Activated CD4-positive, alpha-beta T cell treated with anti-CD3 and anti-CD28 coated beads for 1 hour (primary cell): ENCODE measurements at regions not wholly inside any gene's neighbourhood (a gene's known extent, or its start where the extent isn't known, plus 50 kb on each side); places are given as distances from the start of the nearest gene placed in this dataset.
A peak's percentile ranks its signal among the peaks of the same experiment; 100 is the strongest.
"Not testable (repeated sequence)": the region's sequence is repeated elsewhere in the genome, so short reads cannot be mapped to it uniquely, and the experiment has no call there.

Experiments used
- DNase-seq: peaks from one replicate; pipeline ENCODE4 v3.0.0-alpha.2; 2020

DNA sequence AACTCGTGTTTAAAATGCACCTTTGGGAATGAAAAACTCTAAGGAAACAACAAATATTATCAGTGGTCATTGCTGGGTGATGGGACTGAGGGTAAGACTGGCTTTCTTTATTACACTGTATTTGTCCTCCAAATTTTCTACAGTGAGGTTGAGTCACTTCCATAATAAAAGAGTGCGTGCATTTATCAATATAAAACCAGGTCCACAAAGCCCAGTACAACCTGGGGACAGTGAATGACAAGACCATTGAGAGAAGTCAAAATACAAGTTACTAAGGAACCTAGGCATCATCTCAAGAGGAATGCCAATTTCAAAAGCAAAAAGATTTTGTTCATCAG is 76.4 kb downstream of the MAGED4 start:
- no peak for DNase-seq

DNA sequence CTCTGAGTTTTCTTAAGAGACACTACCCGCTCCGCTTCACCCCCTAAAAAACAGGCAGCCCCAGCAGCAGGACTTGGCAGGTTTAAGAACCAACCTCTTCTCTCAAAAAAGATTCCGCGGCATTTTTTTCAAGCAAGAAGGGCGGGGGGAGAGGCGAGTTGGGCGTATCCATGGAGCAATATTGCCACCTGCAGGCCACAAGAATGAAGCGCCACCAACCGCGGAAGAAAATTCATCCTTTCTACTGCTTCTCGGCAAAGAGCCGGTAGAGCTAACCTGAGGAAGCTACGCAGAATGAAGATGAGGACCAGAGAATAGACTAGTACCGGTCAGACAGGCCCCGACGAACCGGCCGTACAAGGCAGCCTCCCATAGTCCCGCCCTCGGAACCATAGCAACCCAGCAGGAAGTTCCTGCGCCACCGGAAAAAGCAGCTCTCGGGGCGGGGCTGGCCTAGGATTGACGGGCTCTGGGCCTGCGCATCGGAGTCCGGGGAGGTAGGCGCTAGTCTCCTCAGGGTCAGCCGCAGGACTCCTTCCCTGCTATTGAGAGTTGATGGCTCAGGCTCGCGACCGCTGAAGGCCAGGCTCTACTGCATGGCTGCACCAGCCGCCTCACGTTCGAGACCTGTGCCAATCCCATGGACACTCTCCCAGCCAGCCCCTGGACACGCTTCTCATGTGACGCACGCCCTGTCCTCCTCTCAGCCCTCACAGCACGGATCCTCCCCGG is 76.9 kb downstream of the MAGED4 start:
- DNase-seq = peak; percentile 79

DNA sequence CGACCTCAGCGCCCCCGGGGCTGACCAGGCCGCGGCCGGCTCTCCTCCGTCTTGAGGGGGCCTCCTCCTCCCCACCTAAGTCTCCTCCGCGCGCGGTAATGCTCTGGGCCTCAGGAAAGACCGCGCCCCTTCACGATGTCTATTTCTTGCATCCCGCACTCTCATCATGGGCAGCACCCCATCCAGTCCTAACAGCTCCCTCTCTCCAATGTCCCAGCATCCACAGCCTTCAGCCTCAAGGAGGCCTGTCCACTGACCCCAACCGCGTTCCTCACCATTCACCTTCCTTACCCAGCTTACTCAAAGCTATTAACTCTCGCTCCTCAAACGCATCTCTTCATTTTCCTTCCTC is 77.5 kb downstream of the MAGED4 start:
- DNase-seq = no peak

DNA sequence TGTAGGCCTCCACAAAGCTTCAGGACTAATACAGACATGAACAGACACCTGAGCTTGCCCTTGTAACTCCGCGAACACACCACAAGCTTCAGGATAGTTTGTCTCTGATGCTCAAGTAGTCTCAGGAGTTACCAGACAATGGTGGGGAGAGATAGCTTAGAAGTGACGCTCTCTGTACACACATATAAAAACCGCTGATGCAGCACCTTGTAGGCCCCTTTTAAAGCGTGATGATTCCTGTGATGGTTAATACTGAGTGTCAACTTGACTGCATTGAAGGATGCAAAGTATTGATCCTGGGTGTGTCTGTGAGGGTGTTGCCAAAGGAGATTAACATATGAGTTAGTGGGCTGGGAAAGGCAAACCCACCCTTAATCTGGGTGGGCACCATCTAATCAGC is 78.7 kb downstream of the MAGED4 start:
- DNase-seq = no peak

DNA sequence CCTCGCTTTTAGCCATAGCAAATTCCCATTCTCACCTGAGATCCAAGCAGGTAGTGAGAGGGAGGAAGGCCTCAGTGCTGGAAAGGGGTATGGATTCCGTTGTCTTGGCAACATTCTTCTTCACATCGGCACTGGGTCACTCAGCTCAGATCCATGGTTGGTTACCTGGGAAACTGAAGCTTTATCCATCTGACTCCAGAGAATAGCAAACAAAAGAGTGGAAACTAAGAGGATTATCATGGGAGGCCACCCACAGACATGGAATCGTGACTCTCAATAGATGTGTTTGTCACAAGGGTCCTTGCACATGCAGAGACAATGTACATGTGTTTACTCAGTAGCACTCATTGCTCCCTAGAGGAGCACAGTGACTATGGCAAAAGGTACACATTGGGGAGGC is 81.0 kb downstream of the MAGED4 start:
- DNase-seq = no peak

DNA sequence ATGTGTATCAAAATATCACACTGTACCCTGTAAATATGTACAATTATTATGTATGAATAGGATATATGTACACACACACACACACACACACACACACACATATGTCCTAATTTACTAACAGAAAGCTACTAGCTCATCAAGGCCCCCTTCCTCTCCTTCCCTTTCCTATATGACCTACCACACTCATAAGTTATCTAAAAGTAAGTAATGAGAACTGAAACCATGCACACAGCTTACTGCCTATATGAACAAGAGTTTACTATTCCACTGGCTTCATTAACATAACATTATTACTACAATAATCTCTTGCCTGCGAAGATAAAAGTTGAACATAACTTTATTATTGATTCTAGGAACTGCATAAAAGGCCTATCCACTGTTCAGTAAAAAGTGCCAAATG is 83.8 kb downstream of the MAGED4 start:
- not testable (repeated sequence) for DNase-seq

DNA sequence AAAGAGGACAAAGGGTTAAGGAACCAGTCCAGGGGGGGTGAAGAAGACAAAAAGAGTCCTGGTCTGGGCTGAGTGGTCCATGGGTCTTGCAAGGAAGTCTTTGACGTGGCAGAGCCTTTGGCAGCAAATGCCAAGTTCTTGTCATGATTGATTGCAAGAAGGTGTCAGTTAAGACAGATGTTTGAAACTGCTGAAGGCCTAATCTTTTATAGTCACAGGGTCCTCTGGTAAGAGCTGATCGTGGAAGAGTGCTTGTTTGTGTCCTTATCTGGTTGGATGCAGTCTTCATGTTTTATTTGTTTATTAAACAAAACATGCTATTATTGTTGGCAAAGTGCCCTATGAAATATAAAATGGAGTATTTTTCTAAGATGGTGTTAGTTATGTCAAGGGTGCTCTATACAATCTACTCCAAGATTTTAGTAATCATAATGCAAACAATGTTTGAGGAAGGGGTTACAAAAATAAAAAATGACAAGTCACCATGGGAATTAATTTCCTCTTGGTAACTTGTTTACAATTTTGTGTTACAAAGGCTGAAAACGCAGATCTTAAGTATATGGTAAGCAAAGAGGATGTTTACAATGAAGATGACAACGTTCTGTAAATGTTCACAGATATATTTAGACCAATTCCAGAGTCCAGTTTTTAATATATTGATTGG is 85.9 kb downstream of the MAGED4 start:
- no peak for DNase-seq

DNA sequence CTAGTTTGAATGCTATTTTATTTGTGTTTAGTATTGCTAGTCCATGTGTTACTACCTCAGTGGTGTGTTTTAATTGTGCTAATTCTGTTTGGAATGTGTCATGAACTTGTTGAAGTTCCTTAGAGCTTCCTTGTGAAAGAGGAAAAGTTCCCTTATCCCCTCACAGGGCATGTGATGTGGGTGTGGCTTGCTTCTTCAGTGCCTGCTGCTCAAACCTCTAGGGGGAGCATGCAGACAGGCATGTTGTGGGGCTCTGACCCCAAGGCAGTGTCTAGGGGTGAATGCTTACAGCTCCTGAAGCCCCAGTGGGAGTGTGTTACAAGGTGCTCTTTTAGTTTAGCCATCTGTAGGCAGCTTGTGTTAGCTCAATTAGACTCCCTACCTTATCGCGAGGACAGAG is 86.5 kb downstream of the MAGED4 start:
- no peak for DNase-seq

DNA sequence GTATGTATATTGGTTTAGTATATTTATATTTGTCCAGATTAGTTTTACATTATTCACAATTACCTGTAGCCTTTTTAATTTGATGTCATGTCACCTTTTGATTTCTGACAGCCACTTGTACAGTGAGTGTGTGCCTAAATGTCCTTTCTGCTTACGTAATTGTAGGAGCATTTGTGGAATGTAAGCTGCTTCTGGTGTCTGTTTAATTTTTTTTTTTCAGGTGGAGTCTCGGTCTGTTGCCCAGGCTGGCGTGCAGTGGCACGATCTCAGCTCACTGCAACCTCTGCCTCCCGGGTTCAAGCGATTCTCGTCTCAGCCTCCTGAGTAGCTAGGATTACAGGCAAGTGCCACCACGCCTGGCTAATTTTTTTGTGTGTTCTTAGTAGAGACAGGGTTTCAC is 91.2 kb upstream of the XAGE2 start:
- no peak for DNase-seq

DNA sequence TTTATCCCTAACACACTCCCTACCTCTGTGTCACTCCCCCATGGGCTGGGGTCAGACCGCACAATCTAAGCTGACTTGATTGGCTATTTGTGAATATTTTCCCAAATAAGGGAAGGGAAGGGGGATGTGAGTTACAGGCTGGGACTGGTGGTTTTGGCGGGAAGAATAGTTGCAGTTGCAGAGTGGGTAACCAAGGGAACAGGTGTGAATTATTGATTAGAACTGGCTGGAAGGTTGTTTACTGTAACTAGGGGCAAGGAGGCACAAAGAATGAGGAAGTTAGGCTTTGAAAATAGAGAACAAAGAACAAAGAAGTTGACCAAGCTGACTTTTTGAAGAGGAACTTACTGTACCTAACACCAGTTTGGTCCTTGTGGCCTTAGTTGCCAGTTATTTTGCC is 88.0 kb upstream of the XAGE2 start:
- DNase-seq = no peak

DNA sequence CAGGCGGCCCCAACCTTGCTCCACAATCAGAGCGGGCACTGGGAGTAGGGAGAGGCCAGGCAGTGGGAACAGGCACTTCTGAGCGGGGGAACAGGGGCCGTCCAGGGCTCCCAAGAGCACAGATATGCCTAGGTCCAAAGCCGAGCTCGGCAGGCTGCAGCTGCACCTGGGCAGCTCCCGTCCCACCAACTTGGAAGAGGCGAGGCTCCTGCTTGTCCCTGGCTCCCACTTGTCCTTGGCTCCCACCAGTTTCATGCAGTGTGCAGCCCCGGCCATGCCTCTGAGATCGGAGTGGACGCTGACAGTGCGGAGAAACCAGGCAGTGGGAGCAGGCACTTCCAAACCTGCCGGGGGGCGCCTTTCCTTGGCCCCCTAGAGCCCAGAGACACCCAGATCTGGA is 84.0 kb upstream of the XAGE2 start:
- no peak for DNase-seq

DNA sequence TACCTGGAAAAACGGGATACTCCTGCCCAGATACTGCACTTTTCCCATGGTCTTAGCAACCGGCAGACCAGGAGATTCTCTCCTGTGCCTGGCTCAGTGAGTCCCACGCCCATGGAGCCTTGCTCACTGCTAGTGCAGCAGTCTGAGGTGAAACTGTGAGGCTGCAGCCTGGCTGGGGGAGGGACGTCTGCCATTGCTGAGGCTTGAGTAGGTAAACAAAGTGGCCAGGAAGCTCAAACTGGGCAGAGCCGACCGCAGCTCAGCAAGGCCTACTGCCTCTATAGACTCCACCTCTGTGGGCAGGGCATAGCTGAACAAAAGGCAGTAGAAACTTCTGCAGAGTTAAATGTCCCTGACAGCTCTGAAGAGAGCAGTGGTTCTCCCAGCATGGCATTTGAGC is 69.9 kb upstream of the XAGE2 start:
- DNase-seq = not testable (repeated sequence)

DNA sequence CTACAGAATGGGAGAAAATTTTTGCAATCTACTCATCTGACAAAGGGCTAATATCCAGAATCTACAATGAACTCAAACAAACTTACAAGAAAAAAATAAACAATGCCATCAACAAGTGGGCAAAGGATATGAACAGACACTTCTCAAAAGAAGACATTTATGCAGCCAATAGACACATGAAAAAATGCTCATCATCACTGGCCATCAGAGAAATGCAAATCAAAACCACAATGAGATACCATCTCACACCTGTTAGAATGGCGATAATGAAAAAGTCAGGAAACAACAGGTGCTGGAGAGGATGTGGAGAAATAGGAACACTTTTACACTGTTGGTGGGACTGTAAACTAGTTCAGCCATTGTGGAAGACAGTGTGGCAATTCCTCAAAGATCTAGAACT is 60.3 kb upstream of the XAGE2 start:
- not testable (repeated sequence) for DNase-seq
